Omental fat pad (tissue), 3 donors: ENCODE measurements at regions not wholly inside any gene's neighbourhood (a gene's known extent, or its start where the extent isn't known, plus 50 kb on each side); places are given as distances from the start of the nearest gene placed in this dataset.

Experiments
- ATAC-seq: fragments of 150-250 bp; one replicate; pipeline ENCODE4 v1.9.1; 2016; ENCODE audit warnings: mild to moderate bottlenecking, moderate library complexity; ENCODE audit not compliant: low FRiP score
- DNase-seq: peaks from one replicate; pipeline ENCODE4 v3.0.0-alpha.2; 2019; ENCODE audit warnings: low spot score
- TF ChIP-seq, protein P1 (sequence below), 3 donors: fragments of 450-650 bp; IDR thresholded peaks; one replicate each; pipeline ENCODE4 v1.5.1; 2016 to 2017; ENCODE audit warnings: antibody characterized with exemption in 3 of 3, mild to moderate bottlenecking in 3 of 3, moderate library complexity in 2 of 3

DNA sequence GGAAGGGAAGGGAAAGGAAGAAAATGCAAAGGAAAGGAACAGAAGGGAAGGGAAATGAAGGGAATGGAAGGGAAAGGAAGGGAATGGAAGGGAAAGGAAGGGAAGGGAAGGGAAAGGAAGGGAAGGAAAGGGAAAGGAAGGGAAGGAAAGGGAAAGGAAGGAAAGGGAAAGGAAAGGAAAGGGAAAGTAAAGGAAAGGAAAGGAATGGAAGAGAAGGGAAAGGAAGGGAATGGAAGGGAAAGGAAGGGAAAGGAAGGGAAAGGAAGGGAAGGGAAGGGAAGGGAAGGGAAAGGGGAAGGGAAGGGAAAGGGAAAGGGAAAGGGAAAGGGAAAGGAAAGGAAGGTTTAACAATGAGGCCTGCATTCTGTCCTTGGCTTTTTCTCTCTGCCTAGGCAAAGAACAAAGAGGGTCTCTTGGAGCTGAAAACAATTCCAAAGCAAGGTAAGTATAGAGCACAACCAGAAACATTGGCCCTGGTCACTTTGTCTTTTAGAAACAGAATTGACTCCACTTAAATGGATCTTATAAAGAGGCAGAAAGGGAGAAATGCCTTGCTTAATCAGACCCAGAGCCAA lies 525.9 kb upstream of the TMPO start:
- ATAC-seq (no peak), DNase-seq (no peak)
- TF ChIP-seq, protein P1, sequence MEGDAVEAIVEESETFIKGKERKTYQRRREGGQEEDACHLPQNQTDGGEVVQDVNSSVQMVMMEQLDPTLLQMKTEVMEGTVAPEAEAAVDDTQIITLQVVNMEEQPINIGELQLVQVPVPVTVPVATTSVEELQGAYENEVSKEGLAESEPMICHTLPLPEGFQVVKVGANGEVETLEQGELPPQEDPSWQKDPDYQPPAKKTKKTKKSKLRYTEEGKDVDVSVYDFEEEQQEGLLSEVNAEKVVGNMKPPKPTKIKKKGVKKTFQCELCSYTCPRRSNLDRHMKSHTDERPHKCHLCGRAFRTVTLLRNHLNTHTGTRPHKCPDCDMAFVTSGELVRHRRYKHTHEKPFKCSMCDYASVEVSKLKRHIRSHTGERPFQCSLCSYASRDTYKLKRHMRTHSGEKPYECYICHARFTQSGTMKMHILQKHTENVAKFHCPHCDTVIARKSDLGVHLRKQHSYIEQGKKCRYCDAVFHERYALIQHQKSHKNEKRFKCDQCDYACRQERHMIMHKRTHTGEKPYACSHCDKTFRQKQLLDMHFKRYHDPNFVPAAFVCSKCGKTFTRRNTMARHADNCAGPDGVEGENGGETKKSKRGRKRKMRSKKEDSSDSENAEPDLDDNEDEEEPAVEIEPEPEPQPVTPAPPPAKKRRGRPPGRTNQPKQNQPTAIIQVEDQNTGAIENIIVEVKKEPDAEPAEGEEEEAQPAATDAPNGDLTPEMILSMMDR (IDR thresholded peaks at IDR 0.05) = no peak

DNA sequence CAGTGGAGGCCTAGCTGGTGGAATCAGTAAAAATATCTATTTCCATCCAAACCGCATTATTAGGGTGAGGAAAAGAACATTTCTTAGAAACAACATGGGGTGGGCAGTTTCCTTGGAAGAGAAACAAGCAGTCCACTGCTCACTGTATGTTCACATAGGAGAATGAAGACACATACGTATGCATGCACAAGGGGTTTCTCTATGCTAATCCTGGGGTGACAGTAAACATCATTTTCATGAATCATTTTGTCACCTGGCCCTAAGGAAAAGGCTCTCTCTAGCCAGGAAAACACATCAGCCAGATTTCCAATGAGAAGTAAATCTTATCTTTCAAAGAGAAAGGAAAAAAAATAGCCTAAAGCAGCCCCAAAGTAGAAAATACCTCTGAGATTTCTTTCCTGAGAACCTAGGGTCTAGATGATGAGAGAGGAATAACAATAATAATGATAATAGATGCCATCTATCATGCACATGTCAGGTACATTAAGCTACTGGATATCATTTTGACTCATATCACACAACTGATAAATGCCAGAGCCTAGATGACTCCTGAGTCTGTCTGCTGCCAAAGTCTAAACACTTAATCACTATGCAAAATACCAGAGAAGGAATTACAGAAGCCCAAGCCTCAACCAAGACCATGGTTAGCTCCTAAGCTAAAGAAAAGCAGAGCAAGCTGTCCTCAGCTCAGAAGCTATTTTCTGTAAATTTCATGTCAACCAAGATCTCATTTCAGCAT lies 520.5 kb upstream of the TMPO start:
- ATAC-seq (no peak), DNase-seq (no peak)

DNA sequence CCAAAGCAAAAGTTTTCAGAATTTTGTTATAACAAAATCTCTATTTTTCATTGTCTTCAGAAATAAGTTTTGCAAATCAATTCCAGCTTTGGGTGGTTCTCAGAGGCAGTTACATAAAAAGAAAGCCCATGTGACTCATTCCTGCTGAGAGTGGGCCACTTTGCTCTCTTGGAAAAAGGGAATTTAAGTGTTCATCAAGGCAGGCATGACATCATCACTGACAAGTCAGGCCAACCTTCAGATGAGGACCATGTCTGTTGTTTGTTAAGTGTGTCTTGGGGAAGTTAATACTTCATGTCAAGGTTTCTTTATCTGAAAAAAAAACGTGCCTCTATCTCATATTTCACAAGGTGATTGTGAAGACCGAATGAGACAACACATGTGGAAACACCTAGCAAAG lies 519.8 kb upstream of the TMPO start:
- TF ChIP-seq, protein P1 (IDR thresholded peaks at IDR 0.05) = no peak
- ATAC-seq (no peak), DNase-seq (no peak)

More for the DNA sequence above, 520.5 kb upstream of the TMPO start:
- TF ChIP-seq, protein P1 (IDR thresholded peaks at IDR 0.05) = no peak

DNA sequence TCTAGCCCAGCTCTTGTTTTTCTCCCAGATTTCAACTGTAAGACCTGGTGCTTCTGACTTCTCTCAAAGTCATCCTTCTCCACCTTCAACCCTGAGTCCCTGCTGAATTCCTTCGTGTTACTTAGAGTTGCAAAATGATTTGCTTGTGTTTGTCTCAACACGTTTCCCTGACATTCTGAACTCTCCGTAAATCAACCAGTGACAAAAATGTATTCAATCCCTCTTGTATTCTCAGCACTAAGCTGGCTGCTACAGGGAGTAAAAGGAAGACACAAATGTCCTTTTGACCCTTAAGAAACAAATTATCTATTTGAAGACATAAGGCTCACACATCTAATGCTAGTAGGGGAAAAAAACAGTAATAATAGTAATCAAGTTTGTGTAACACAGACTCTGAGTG lies 514.0 kb upstream of the TMPO start:
- no peak for ATAC-seq
- TF ChIP-seq, protein P1 (IDR thresholded peaks at IDR 0.05) = no peak
- DNase-seq = no peak

DNA sequence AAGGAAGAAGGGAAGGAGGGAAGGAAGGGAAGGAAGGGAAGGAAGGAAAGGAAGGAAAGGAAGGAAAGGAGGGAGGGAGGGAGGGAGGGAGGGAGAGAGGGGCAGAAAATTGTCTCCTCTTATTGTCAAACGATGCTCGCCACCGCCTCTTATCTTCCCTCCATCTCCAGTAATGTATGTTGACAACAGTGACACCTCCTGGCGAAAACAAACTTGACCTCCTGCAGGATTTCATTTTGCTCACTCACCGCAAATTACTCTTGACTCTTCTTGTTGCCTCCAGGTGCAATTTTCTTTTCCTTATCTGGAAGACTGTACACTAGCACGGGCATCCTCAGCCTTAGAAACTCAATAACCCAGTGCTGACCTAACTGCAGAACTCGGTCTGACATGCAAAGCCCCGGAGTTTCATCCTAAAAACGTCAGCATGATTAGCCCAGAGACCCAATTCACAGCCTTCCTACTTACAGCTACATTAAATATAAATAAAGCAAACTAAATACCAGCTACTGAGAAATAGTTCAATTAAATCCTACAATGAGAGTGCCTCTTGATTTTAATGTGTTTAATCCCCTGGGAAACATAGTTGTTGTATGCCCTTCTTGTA lies 512.4 kb upstream of the TMPO start:
- ATAC-seq (no peak), DNase-seq (no peak)
- TF ChIP-seq, protein P1 (IDR thresholded peaks at IDR 0.05) = no peak

DNA sequence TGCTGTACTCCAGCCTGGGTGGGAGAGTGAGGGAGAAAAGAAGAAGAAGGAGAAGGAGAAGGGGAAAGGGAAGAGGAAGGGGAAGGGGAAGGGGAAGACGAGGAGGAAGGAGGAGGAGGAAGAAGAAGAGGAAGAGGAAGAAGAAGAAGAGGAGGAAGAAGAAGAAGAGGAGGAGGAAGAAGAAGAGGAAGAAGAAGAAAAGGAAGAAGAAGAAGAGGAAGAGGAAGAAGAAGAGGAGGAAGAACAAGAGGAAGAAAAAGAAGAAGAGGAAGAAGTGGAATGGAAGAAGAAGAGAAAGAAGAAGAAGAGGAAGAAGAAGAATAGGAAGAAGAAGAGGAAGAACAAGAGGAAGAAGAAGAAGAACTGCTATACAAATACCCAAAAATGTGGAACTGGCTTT lies 507.4 kb upstream of the TMPO start:
- ATAC-seq (no peak), DNase-seq (no peak)
- TF ChIP-seq, protein P1 (IDR thresholded peaks at IDR 0.05) = no peak

DNA sequence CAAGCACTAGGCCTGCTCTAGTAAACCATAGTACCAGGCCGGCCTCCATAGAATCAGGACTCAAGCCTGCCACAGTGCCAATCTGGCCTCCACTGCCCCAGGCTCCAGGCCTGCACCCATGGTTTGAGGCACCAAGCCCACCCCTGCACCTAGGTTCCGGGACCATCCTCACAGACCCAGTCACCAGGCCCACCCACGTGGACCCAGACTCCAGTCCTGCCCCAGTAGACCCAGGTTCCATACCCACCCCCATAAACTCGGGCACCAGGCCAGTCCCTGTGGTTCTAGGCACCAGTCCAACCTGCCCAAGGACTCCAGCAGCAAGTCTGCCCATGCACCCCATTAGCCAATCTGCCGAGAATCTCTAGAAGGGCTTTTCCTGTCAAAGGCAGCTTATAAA lies 501.8 kb upstream of the TMPO start:
- ATAC-seq (no peak), DNase-seq (no peak)
- TF ChIP-seq, protein P1 (IDR thresholded peaks at IDR 0.05) = no peak
